ENCODE measurements at regions not wholly inside any gene's neighbourhood (a gene's known extent, or its start where the extent isn't known, plus 50 kb on each side); places are given as distances from the start of the nearest gene placed in this dataset.

DNA sequence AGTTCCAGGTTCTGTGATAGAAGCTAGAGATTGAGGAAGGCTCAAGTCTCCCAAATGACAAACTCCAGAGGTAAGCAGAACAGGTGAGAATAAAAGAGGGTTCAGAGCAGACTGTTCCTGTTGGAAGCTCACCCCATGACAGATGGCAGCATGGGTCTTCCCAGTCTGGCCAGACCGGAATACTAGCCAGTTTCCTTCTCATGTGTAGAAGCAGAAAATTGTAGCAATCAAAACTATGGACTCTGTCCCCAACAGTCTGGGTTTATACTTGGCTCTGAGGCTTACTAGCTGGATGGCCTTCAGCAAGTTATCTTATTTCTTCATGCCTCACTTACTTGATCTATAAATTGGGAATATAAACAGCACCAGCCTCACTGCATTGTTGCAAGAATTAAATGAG lies 494.8 kb downstream of the MN1 start:
- TF ChIP-seq CTCF (IDR thresholded peaks at IDR 0.05) (no peak), POLR2A (IDR thresholded peaks at IDR 0.05) (no peak)

All from Peyer's patch (tissue), 4 donors.